ENCODE measurements at regions not wholly inside any gene's neighbourhood (a gene's known extent, or its start where the extent isn't known, plus 50 kb on each side); places are given as distances from the start of the nearest gene placed in this dataset.
"Not testable (repeated sequence)": the region's sequence is repeated elsewhere in the genome, so short reads cannot be mapped to it uniquely, and the experiment has no call there.

DNA sequence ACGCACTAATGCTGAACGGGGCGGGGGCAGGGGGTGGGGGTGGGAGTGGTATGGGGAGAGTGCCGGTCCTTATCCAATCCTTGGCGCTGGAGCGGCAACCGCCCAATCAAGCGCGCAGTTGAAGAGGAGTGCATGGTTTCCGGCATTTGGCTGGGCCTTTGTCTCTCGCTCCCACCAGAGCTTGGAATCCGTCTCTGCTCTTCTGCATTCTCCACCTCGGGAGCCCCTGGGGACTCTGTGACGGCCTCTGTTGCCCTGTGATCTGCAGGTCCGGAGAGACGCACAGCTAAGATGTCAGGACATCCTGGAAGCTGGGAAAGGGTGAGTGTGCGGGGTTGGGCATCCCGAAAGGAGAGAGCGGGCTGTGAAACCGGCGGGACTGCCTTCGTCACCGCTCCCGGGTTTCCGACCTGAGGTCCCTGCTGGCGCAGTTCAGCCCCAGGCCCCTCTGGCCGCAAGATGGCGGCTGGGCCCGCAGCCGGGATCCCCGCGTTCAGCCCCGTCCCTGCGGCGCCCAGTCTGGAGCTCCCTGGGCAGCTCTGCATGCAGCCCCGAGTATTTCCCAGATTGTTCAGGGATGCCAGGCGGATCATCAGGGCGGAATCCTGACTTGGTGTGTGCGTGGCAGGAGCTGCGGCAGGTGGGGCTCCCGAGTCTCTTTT lies 53.6 kb upstream of the ZNF254 start:
- TF ChIP-seq POLR2A (IDR thresholded peaks at IDR 0.05) (peak in 1 of 3 donors; percentile 52), POLR2AphosphoS5 (IDR thresholded peaks at IDR 0.05) (peak; percentile 83 to 86 (median 86))
- TF ChIP-seq, protein P1, sequence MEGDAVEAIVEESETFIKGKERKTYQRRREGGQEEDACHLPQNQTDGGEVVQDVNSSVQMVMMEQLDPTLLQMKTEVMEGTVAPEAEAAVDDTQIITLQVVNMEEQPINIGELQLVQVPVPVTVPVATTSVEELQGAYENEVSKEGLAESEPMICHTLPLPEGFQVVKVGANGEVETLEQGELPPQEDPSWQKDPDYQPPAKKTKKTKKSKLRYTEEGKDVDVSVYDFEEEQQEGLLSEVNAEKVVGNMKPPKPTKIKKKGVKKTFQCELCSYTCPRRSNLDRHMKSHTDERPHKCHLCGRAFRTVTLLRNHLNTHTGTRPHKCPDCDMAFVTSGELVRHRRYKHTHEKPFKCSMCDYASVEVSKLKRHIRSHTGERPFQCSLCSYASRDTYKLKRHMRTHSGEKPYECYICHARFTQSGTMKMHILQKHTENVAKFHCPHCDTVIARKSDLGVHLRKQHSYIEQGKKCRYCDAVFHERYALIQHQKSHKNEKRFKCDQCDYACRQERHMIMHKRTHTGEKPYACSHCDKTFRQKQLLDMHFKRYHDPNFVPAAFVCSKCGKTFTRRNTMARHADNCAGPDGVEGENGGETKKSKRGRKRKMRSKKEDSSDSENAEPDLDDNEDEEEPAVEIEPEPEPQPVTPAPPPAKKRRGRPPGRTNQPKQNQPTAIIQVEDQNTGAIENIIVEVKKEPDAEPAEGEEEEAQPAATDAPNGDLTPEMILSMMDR (IDR thresholded peaks at IDR 0.05 in 8 of 11, conservative IDR thresholded peaks at IDR 0.05 in 3 of 11) = peak in 3 of 11 experiments; percentile 15 to 31 (median 24)
- WGBS, 5 donors = 0 to 1% (median 0%) methylated on average over 18 to 41 of the region's 41 CpGs
- H3K27me3 ChIP-seq (replicated peaks in 1 of 7) = no peaks in the 10 kb centered on the region
- H3K9me3 ChIP-seq = no peaks in the 10 kb centered on the region
- H3K4me1 ChIP-seq = peaks cover 20 to 54% (median 46%) of the 10 kb centered on the region in 6 donors
- intact Hi-C loops (cut with DNase I; ENCODE audit: low total_unique reads) = loop anchor here (10.0 kb wide), 1 partner anchor 51 kb away; the partner anchor contains the start of gene ZNF254
- peak; percentile 93 for DNase-seq
- peak overlapping the region; percentile 82 to 96 (median 92) for H3K27ac ChIP-seq
- H3K36me3 ChIP-seq = peaks cover 0 to 23% (median 3%) of the 10 kb centered on the region in 6 donors
- peak overlapping the region; percentile 74 to 93 (median 83) for H3K4me3 ChIP-seq

DNA sequence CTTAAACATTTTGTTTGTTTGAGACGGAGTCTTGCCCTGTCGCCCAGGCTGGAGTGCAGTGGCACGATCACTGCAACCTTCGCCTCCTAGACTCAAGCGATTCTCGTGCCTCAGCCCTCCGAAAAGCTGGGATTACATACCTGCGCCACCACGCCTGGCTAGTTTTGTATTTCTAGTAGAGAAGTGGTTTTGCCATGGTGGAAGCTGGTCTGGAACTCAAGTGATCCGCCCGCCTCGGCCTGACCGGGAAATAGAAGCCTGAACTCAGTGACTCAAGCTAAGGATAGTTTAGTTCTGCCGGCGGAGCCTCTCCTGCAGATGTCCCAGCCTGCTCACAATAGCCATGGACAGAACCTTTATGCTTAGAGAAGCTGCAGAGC lies 53.0 kb upstream of the ZNF254 start:
- Histone ChIP-seq H3K27me3 (replicated peaks in 1 of 7) (no peaks in the 10 kb centered on the region), H3K27ac (peak overlapping the region; percentile 82 to 96 (median 92)), H3K9me3 (no peaks in the 10 kb centered on the region), H3K4me1 (peaks cover 21 to 59% (median 51%) of the 10 kb centered on the region in 6 donors), H3K36me3 (peaks cover 0 to 28% (median 5%) of the 10 kb centered on the region in 6 donors), H3K4me3 (peak overlapping the region; percentile 74 to 93 (median 83))
- intact Hi-C loops (cut with DNase I; ENCODE audit: low total_unique reads) = loop anchor here (10.0 kb wide), 1 partner anchor 51 kb away; the partner anchor contains the start of gene ZNF254
- 1 to 2% (median 1%) methylated on average over 15 of the region's 15 CpGs for WGBS, 5 donors
- TF ChIP-seq POLR2A (IDR thresholded peaks at IDR 0.05) (no peak), POLR2AphosphoS5 (IDR thresholded peaks at IDR 0.05) (no peak)
- TF ChIP-seq, protein P1 (IDR thresholded peaks at IDR 0.05 in 8 of 11, conservative IDR thresholded peaks at IDR 0.05 in 3 of 11) = no peak
- no peak for DNase-seq

DNA sequence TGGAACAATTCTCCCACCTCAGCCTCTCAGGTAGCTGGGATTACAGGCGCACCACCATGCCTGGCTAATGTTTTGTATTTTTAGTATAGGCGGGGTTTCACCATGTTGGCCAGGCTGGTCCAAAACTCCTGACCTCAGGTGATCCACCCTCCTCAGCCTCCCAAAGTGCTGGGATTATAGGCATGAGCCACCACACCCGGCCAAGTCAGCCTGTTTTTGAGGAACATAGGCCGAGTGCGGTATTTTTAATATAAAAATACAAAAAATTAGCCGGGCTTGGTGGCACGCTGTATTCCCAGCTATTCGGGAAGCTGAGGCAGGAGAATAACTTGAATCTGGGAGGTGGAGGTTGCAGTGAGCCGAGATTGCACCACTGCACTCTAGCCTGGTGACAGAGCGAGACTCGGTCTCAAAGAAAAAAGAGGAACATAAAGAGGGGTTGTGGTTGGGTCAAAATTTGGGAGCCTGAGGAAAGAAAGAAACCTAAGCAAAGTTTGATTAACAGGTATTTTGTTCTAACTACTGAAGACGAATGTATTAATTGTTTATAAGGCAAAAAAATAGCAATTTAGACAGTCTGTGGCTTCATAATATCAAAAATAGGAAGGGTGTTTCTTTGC lies 51.6 kb upstream of the ZNF254 start:
- peaks cover 24 to 67% (median 56%) of the 10 kb centered on the region in 6 donors for H3K4me1 ChIP-seq
- DNase-seq = peak; percentile 68
- H3K27me3 ChIP-seq (replicated peaks in 1 of 7); H3K9me3 ChIP-seq: not testable (repeated sequence)
- peak overlapping the region in 3 of 8 donors; percentile 91 to 96 (median 94) for H3K27ac ChIP-seq
- 71 to 81% (median 75%) methylated on average over 12 of the region's 12 CpGs for WGBS, 5 donors
- H3K36me3 ChIP-seq = peaks cover 0 to 39% (median 6%) of the 10 kb centered on the region in 6 donors
- intact Hi-C loops (cut with DNase I; ENCODE audit: low total_unique reads) = loop anchor here (10.0 kb wide), 1 partner anchor 49 kb away; the partner anchor contains the start of gene ZNF254
- H3K4me3 ChIP-seq = peak overlapping the region in 5 of 8 donors; percentile 74 to 92 (median 79)

Small RNAs in the stretch of these regions (small RNA-seq; reads per million reads assigned to genes)
- gene RNA5-8SP4 = 0 to 0.08 (median 0) reads per million in 4 donors

All from spleen (tissue), 11 donors.